ENCODE measurements at regions not wholly inside any gene's neighbourhood (a gene's known extent, or its start where the extent isn't known, plus 50 kb on each side); places are given as distances from the start of the nearest gene placed in this dataset.
"Not testable (repeated sequence)": the region's sequence is repeated elsewhere in the genome, so short reads cannot be mapped to it uniquely, and the experiment has no call there.

DNA sequence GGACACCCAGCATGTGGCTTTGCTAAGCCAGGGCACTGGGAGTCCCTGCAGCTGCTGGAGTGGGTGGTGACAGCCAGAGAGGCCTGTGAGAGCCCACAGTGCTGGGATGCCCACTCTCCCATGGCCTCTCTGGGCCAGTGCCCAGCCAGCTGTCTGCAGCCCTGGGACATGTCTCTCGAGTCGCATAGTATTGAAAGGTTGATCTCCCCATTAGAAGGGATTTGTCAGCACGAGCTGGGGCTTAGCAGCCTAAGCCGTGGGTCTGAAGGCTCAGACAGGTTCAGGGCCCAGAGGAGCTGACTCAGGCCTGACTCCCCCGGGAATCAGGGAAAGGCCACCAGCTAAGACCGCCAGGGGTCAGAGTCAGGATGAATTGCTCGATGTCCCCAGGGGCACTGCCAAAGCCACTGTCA, 53.5 kb downstream of the FOXD2 start:
- no peak for DNase-seq

DNA sequence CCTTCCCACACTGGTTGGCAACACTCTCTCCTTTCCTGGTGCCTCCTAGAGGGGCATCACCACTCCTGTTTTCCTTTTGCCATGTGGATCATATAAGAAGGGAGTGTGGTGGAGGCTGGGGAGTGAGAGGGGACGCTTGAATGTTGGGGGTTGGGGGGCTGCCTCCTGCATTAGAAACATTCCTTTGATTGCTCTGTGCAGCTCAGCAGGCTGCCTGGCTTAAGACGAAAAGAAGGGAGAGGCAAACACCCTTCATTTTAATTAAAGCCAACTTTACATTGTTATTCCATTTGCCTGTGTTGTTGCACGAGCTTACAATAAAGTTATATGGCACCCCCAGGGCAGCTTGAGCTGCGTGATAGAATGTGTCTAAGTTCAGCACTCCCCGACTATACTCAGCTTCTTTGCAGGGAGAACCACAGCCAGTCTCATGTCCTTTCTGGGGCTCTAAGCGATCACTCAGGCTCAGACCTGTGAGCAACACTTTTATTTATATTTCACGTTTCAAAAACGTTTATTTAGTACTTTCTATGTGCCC, 57.4 kb downstream of the FOXD2 start:
- DNase-seq: no peak

- no peak for DNase-seq
These were observed 60.7 kb downstream of the FOXD2 start for GRCh38 chr1:47498551-47498950.

GRCh38 chr1:47501069-47501468, 63.2 kb downstream of the FOXD2 start:
- no peak for DNase-seq

GRCh38 chr1:47502746-47503370, 65.0 kb downstream of the FOXD2 start:
- no peak for DNase-seq

- DNase-seq: not testable (repeated sequence)
These were observed 67.0 kb downstream of the FOXD2 start for GRCh38 chr1:47504840-47505239.

GRCh38 chr1:47505267-47505666, 67.4 kb downstream of the FOXD2 start:
- DNase-seq: no peak

DNA sequence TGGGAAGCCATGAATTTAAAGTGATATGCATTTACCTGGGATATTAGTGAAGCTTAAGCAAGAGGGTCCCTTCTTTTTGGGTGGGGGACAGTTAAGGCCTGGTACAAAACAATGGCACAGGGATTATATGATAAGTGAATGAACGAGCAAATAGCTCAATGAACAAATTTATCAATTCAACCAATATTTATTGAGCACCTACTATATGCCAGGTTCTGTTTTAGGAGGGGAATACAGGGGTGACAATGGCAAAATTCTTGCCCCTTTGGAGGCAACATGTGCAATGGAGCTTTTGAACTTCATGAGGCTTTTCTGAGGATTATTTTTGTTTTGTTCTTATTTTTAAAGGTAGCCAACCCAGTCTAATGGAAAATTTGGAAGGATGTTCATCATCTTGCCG, 68.2 kb downstream of the FOXD2 start:
- DNase-seq: no peak

GRCh38 chr1:47507144-47507543, 69.3 kb downstream of the FOXD2 start:
- no peak for DNase-seq

- peak; percentile 10 for DNase-seq
These were observed 70.2 kb downstream of the FOXD2 start for GRCh38 chr1:47507881-47508701.

DNA sequence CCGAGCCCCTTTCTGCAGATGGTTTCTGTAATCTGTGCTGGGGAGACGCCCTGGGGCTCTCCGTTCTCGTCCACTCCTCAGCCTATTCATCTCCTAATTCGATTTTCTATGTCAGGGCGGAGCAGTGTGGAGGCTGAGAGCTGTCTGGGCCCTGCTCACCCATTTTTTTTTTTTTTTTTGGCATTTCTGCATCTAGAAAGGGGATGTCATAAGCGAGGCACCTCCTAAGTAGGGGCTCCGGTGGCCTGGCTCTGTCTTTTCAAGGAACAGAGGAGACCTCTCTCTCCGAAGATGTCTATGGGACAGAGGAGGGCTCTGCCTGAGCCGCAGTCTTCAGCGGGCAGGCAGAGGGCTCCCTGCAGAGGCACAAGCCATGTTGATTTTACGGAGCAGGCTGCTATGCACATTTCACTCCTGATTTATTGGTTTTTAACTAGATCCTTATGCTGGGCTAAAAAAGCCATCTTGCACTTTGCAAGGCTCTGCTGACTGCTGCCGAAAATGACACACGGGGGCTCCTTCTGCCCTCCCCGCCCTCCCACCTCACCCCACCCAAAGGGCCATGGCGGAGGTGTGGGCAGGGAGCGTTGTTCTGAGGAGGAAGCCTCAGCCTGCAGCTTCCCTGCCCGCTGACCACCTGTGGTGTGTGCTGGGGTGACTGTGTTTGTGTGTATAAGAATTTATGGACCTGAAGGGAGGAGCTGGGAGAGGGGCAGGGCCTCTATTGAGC, 71.0 kb downstream of the FOXD2 start:
- DNase-seq: no peak

GRCh38 chr1:47510282-47510811, 72.5 kb downstream of the FOXD2 start:
- no peak for DNase-seq

- no peak for DNase-seq
These were observed 74.0 kb downstream of the FOXD2 start for GRCh38 chr1:47511825-47512224.

DNA sequence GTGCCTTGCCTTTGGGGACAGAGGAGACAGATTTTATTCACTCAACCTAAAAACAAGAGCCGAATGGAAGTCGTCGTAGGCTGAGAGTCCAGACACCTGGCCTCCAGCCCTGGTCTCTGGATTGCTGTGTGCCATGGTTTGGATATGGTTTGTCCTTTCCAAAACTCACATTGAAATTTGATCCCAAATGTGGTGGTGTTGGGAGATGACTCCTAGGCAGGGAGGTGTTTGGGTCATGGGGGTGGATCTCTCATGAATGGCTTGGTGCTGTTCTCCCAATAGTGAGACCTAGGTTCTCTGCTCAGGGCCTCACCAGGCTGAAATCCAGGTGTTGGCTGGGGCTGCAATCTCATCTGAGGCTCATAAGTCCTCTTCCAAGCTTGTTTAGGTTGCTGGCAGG, 75.5 kb downstream of the FOXD2 start:
- no peak for DNase-seq

DNA sequence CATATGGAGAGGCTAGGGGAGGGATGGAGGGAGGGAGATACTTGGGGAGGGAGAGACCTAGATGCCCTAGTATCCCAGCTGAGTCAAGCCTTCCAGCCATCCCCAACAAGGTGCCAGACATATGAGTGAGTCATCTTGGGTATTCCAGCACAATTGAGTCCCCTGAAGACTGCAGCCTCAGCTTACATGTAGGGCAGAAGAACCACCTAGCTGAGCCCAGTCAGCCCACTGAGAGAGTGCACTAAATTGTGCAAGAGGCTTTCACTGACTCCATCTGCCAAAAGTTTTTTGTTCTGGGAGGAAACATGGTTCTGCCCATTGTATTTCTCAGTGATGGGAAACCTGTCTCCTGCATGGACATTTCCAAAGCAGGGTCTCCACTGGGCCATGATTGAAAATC, 76.4 kb downstream of the FOXD2 start:
- DNase-seq: no peak

DNA sequence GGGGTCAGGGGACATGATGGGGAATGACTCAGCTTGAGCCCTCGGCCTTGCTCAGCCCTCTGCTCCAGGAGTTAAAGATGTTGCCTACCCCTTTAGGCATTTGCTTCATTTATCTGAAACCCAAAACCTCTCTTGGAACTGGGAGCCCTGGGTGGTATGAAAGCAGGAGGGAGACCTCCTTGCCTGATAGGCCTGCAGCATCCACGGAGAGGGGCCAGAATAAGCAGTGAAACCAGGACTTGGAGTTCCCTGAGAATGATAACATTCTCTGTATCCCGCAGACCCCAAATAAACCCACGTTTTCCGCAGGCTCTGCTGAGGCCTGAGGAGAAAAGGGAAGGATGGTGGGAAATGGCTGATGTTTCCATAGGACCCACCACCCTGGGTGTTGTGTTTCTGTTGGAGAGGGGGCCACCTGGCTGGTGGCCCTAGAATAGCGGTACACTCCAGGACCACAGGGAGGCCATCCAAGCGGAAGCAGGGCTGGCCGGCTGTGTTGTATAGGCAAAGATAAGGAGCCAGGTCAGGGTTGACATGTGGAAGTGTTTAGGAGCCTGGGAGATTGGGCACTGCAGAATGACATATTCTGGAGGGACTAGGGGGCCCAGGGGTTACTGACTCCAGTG, 77.4 kb downstream of the FOXD2 start:
- no peak for DNase-seq

- no peak for DNase-seq
These were observed 80.1 kb downstream of the FOXD2 start for GRCh38 chr1:47517946-47518345.

GRCh38 chr1:47519491-47519890, 81.6 kb downstream of the FOXD2 start:
- no peak for DNase-seq

DNA sequence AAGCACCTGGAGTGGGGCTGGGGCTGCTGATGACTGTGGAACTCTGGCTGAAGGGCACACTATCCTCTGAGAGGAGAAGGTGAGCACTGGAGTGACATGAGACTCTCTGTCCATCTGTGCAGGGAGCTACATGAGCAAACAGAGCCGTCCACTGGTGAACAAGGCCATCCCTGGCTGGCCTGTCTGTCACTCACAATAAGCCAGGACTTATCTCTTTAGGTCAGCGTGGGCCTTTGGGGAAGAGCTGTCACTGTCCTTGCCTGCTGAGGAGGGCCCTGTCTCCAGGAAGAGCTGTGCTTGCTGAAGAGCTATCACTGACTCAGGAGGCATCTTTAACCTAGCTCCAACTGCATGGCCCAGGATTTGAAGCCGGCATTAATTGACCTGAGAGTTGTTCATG, 82.1 kb downstream of the FOXD2 start:
- DNase-seq: no peak

GRCh38 chr1:47521034-47521881, 83.4 kb downstream of the FOXD2 start:
- DNase-seq: no peak

DNA sequence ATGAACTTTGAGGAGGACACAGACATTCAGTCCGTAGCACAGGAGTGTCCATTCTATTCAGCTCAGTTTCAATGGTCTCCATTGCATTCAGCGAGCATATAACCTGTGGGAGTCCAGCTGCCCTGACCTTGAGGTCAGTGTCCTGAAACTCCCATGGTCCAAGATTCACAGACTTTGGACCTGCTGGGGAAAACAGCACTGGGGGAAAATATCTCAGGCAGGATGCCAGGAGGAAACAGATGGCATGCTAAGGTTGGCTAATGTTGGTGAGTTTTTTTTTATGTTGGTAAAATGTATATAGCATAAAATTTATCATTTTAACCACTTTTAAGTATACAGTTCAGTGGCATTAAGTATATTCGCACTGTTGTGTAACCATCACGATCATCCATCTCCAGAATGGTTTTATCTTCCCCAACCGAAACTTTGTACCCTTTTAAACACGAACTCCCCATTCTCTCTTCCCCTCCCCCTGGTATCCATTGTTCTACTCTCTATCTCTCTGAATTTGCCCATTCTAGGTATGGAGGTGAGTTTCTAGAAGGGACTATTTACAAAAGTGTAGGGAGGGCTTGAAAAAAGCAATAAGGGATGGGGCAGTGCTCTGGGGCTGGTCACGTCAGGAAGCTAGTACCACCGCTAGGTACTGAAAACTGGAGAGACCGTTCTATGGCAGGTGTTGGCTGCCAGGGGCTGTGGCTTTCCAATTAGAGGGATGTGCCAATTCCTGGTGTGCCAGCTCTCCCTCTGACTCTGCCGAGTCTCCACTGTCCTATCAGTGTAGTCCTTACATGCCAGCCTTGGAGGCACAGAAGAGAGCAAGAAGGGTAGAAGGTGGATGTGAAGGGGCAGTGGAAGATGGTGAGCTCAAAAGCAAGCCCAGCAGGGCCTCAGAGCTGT, 85.3 kb downstream of the FOXD2 start:
- no peak for DNase-seq

Data from CD4-positive, alpha-beta T cell treated with Interleukin-6 for 4 hours (primary cell).